ENCODE measurements at regions not wholly inside any gene's neighbourhood (a gene's known extent, or its start where the extent isn't known, plus 50 kb on each side); places are given as distances from the start of the nearest gene placed in this dataset.

DNA sequence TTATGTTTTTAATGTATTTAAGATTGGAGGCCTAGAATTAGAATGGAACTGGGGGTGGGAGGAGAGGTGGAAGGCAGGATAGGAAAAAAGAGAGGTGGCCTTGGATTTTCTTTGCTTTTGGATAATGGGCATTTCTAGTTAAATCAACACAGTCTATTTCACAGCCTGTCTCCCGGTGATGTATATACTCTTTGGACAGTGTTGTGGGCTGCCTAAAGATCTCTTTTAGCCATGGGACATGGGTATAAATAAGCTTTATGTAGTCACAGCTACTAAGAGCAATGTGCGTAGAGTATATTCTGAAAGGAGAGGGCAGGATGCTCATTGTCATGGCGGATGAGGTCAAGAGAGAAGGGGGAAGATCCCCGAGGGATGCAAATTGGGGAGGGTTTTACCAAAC is 1084.4 kb upstream of the RBFOX1 start:
- DNase-seq: no peak

DNA sequence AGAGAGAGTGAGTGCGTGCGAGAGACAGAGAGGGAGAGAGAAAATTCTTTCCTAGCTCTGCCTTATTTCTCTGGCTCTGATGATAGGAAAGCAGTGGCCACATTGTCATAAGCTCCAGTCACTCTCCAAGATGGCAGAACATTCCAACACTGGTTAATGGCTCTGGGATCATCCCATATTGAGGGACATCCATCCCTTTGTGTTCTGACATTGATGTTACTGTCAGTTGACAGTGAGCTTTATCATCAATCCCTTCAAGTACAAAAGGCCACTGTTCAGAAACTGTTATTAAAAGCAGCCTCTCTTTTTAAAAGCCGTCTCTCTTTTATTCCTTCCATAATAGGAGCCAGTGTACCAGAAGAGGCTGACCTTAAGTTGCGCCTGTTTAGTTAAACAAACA is 1084.9 kb upstream of the RBFOX1 start:
- no peak for DNase-seq

DNA sequence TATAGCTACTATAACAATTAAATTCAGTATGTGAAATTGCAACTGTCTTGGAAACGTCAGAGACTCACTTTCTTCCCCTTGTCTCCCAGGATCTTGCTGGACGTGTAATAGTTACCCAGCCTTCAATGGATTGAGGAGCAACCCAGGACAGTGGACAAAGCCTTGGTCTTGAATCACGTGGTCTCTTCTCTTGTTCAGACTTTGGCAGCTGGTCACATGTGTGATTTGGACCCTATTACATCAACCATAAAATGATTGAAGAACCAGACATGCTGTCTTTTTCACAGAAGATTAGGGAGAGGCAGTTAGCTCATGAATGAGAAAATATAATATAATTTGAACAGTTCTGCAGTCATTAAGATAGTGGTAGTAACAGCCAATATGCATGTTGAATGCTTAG is 1085.5 kb upstream of the RBFOX1 start:
- DNase-seq: no peak

DNA sequence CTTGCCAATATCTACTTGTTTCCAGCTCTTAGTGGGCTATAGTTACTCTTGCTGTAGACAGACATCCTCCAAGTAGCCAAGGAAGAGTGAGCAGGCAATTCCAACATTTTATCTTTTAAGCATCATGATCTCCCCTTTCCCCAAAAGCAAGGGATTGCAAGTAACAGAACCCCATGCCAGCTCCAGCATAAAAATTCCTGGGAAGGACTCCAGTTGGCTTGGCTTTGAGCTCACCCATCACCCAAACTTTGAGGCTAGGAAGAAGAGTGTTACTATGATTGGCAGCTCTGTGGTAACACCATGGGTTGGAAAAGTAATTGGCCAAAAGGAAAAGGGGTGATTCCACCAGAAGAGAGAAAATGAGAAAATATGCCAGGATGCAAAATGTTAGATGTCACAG is 1086.4 kb upstream of the RBFOX1 start:
- no peak for DNase-seq

DNA sequence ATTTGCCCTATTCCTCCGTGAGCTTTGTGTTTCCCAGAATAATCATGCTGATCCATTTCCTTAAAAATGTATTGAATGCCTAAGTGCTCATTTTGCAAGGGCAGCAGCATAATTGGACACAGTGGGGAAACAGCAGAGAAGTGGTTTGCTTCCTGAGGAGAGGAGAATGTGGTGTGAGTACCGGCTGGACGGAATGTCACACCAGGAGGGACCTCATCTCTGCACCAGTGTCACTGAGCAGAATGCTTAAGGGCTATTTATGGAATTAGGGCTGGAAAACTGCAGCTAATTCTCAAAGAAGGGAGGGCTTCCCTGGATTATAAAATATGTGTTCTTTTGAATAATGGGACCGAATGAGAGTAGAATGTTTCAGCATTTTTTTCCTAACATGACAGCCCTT is 1100.6 kb upstream of the RBFOX1 start:
- no peak for DNase-seq

DNA sequence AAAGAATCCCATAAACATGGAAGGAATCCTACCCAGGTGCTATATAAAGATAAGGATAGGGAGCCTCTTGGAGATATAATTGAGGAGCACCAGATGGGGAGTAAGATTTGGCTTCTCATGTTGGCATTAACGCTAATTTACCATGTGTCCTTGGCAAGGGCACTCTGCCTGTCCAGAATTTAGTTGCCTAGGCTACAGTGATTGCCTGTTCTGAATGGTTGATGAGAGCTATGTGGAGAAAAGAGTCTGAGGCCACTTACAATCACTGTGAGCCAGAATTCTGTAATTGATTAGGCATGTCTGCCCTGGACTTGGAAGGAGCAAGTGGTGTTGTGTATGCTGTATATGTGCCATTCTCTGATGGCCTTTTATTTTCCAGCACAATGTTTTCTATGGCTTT is 1101.2 kb upstream of the RBFOX1 start:
- DNase-seq: no peak

DNA sequence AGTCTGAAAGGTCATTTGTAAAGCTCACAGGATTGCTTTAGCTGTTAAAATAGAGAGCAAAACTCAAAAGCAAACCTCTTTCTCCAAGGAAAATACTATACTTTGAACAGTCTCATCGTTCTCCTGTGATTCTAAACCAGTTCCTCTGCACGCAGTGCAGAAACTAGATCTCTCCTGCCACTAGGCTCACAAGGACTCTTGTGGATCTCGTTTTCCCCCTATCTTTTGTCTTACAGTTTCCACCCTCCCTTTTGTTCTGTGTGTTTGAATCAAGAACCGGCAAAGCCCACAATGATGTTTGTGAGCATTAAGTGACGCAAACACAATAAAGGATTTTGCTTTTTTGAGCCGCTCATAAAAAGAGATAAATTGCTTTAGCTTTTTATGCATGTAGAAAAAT is 1103.5 kb upstream of the RBFOX1 start:
- no peak for DNase-seq

DNA sequence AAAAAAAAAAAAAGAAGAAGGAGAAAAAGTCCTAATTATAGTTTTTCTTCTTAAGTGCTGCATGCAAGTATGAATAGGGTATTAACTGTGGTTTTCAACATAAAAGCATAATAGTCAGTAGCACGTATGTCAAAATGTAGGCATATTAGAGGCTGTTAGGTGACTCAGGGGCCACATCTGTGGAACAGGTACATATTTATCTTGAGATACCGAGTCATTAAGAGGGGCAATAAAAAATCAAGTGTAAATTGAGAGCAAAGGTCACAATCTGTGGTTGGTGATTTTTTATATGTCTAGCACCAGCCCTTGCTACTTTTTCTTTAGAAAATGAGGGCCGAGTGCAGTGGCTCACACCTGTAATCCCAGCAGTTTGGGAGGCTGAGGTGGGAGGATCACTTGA is 1113.8 kb upstream of the RBFOX1 start:
- DNase-seq: no peak

DNA sequence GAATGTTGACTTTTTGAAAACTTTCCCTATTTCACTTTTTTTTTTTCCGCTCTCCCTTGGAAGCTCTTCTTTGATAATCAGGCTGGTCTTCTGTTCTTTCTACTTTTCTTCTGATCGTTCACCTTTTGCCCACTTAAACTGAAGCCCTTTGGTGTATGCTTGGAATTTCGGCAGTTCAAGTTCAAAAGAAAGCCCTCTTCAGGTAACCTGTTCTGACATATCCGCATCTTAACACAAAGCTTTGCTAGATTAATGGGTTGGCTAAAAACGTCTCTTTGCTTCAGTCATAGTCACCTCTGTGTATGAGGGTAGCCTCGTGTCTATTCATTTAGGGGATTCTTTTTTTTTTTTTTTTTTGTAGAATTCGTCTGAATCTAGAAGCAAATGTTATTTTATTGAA is 1115.8 kb upstream of the RBFOX1 start:
- no peak for DNase-seq

DNA sequence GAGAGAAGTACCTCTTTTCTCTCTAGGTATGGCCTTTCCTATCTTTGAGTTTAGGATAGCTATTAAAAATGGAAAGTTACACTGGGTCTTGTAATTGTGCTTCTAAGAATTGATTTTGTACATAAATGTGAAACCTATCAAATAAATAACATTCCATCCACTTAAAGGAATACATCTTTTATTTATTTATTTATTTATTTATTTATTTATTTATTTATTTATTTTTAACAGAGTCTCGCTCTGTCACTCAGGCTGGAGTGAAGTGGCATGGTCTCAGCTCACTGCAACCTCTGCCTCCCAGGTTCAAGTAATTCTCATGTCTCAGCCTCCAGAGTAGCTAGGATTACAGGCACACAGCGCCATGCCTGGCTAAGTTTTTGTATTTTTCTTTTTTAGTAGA is 1114.0 kb upstream of the EEF2KMT start:
- DNase-seq: no peak

DNA sequence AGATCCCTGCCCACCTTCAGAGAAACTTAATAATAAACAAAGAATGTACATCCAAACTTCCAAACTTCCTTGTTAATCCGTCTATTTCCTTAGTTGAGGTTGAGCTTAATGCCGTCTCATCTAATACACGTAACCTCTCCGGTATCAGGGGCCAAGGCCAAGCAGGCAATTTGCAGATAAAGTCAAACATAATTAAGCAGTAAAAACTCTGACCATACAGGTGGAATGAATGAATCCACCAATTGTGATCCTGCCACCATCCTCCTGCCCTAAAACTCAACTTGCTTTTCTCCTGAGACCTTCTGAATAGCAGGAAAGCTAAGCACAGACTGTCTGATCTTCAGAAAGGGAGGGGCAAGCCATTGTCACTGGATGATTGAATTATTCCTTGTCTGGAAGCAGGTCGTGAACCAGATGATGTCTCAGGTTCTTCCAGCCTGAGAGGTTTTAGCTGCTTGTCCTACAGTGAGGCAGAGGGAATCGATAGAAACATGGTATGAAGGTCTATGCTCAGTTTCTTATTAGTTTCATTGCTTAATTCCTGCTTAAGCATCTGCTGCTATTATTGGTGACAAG is 1111.8 kb upstream of the EEF2KMT start:
- DNase-seq: no peak

DNA sequence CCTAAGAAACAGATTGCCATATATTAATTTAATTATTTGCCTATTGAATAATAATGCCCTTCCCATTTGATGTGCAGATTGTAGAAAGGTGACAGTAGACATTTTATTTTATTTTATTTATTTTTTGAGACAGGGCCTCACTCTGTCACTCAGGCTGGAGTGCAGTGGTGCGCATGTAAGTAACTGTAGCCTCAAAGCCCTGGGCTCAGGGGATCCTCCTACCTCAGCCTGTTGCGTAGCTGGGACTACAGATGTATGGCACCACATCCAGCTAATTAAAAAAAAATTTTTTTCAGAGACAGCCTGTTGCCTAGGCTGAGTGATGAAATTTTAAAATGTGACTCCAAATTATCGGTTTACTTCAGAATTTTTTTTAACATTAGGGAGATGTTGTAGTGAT is 1110.0 kb upstream of the EEF2KMT start:
- no peak for DNase-seq

DNA sequence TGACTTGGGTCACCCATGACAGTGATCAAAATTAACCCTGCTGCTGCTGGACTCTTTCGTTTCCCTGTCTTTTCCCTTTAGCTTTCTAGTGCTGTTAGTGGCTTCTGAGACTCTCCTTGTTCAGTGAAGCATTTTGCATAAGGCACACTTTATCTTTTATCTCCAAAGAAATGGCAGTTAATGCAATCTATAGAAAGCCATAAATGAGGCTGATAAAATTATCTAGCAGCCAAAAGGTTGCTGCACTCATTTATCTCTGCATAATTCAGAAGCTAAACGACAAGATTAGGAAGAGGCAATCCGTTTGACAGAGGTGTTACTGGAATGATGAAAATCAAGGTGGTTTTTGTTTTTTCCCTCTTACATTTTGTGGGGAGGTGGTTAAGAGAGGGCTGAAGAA is 1109.5 kb upstream of the EEF2KMT start:
- DNase-seq: no peak

DNA sequence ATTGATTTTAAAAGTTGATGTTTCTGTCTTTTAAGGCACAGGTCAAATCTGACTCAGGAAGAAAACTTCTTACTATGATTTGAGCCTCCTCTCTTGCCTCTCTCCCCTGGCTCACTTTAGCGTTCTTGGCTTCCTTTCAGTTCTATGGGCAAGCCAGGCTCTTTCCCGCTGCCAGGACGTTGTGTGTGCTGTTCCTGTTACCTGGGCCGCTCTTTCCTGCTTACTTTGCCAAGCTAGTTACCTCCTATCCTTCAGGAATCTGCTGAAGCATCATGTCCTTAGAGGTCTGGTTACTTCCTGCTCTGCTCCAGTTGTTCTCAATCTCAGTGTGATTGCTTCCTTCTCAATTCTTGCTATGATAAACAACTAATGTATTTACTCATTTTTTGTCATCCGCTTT is 1108.5 kb upstream of the EEF2KMT start:
- no peak for DNase-seq

DNA sequence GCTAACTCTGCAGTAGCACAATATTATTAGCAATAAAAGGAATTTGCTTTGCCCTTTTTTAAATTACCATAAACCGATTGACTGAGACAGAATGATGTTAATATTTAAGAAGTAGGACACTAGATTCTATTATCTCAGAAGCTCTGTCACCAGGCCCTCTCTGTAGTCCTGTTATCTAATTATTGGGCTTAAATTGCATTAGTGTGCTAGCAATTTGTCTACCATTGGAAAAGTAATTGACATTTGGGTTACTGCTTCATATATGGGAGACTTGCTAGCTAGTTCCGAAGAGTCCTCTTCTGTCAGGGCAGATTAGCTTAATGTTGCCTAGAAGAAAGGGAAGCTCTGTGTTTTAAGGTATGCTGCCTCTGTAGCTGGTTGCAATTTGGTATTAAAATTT is 1107.3 kb upstream of the EEF2KMT start:
- no peak for DNase-seq

DNA sequence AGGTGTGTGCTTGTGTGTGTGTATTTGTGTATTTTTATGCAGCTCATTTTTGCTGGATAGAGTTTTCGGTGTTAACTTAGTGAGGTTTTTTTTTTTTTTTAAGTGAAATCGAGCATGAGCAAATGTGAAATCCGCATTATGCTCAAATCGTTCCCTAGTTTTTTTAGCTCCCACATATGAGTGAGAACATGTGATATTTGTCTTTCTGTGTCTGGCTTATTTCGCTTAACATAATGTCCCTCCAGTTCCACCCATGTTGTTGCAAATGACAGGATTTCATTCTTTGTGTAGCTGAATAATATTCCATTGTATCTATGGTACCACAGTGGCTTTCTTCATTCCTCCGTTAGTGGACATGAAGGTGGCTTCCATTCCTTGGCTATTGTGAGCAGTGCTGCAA is 1103.3 kb upstream of the EEF2KMT start:
- no peak for DNase-seq

DNA sequence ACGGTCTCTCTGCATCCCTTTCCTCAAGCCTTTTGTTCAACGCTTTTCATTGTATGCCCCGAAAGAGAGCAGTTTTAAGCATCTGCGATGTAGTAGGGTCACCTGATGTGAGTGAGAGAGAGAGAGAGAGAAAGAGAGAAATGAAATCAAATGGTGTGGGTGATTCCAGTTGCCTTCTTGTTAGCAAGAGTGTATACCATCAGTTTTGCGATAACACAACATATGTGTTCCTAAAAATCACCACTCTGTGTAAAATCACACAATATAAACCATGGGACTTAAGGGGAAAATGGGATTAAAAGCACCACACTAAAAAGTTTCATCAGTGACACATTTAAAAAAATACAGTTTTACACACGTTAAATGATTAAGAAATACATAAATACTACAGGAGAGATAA is 1102.7 kb upstream of the EEF2KMT start:
- no peak for DNase-seq

DNA sequence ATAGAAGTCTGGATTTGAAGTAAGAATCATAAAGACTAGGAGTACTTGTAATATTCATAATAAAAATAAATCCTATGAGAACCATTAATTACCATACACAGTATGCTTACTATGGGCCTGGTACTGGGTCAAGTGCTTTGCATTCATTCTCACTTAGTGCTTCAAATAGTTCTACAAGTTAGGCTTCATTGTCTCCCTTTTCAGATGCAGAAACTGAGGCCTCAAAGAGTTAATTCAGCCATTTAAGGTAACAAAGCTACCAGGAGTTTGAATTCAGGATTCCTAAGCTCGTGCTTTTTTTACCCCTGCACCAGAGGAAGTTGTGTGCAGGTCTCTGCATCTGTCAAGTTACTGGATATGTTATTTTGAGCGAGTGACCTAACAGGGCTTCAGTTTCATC is 1098.4 kb upstream of the EEF2KMT start:
- no peak for DNase-seq

DNA sequence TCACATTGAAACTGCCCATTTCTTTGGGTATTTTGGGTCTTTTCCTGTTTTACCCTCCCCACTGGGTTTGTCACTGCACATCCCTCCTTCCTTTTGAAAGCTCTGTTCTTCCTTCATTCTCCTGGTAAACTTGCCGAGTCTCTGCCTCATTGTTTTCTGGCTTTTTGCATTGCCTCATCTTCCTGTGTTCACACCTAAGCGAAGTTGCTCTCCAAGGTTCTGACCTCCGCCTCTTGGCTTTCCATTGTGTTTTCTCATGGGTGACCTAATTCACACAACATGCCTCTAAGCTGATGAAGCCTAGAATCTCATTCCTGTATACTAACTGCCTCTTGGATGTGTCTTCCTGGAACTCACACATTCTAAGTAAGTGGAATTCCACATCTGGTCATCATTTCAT is 1096.1 kb upstream of the EEF2KMT start:
- no peak for DNase-seq

DNA sequence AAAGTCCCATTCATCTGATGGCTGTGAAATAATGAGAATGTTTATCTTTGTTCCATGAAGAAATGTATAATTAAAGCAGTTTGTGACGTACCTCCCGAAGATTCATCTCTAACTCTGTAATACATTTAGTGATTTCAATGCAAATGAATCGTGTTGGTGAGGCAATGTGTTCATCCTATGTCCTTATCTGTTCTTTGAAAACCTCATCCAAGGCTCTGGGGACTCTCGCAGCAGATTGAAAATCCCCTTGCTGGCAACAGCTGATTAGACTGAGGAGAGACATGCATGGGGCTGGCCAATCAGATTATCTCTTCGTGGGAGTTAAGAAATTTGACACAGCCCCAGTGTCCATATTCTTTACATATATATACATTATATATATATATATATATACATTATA is 1095.4 kb upstream of the EEF2KMT start:
- DNase-seq: no peak

DNA sequence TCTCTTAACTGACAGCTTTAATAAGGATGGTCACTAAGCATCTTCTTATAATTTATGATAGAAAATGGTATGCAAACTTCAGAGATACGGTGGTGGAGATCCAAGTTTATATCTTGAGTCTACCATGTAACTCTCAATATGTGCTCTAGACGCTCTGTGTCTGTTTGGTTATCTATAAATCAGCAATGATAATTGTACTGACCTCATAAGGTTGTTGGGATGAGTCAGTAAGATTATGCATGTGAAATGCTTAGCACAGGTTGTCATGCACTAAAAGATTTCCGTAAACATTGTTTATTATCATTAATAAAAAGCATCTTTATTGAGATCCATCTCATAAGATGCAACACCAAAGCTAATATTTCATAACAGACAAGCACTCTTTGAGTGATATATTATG is 1094.9 kb upstream of the EEF2KMT start:
- DNase-seq: no peak

DNA sequence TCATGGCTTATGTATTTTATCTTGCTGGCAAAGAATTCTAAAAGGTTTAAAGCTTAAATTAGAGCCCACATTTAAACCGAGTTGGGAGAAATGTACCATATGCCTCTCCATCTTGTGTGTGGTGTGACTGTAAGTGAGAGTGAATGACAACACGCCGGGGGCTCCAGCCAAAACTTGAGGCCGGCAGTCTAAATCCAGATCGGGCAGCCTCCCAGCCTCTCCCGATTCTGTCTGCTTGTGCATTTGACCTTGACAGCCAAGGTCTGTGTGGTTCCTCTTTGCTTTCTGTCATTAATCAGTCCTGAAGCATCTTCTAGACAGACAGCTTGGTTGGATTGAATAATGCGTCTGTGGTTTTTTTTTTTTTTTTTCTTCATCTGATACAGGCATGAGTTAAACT is 1093.2 kb upstream of the EEF2KMT start:
- no peak for DNase-seq

DNA sequence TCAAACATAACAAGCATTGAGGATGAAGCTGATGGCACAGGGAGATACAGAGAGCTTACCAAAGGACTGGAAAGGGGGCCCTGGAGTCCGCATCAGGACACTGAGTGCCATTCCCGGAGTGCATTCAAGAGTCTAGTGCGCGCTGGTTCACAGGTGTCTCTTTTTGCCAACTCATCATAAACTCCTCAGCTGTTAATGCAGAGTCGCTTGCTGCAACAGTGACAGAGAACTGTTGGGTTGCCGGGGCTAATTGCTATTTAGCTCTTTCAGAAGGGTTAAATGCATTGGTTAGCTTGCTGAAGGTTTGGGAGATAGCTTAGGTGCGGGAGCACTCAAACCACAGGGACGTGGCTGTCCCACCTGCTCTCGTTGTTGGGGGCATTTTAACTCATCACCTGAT is 1091.6 kb upstream of the EEF2KMT start:
- no peak for DNase-seq

DNA sequence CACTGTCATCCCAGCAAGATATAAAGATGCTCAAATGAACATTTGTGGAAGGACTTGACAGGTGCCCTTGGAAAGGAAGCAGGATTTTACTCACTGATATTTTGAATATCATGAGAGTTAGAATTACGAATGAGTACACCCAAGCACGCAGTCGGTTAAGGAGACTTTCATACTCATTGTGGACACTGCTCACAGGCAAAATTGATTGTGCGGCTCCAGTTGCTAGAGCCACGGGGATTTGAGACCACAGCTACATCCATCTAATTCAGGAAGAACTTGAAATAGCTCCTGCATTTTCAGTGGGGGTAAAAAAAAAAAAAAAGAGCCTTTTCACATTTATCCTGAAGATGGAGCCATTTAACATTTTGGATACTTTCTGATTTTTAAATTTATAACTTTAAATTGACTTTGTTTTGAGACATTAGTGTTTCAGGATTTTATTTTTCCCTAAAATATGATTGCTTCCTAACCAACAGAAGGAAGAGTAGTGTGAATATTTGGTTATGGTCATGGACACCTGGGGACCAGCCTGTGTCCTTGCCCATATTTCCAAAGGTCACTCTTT is 1080.1 kb upstream of the EEF2KMT start:
- DNase-seq: no peak

DNA sequence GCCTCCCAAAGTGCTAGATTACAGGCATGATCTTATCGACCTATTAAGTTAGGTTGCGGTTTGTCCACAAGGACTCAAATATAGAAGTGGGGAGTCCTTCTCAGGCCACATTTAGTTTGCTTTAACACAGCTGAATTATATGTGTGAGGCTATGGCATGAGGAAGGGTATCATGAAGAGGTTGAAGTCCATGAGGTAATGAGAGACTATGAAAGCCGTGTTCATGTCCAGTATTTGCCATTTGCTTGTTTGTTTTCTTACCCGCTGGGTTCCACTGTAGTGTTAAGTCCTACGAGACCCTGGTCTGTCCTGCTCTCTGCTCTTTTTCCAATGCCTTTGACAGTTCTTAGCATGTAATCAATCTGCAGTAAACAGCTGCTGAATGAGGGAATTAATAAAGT is 1072.4 kb upstream of the EEF2KMT start:
- DNase-seq: no peak
